ENCODE measurements at regions not wholly inside any gene's neighbourhood (a gene's known extent, or its start where the extent isn't known, plus 50 kb on each side); places are given as distances from the start of the nearest gene placed in this dataset.

GRCh38 chr7:51792796-51793195 lies 476.2 kb upstream of the COBL start:
- TF ChIP-seq CTCF (IDR thresholded peaks at IDR 0.05; ENCODE audit: low read length) (no peak), EZH2 (IDR thresholded peaks at IDR 0.05; ENCODE audit: borderline replicate concordance, low read length) (no peak)

Data from OCI-LY1 (cell line).